RWPE1 (cell line): ENCODE measurements at regions not wholly inside any gene's neighbourhood (a gene's known extent, or its start where the extent isn't known, plus 50 kb on each side); places are given as distances from the start of the nearest gene placed in this dataset.

Experiments used
- CTCF ChIA-PET: fragments of 350-600 bp; sonication (Branson Sonifier 250); formaldehyde crosslinking; extraction: SDS; loops from one replicate; lab custom pipeline; 2021; lab: Yijun Ruan, JAX
- POLR2A ChIA-PET: fragments of 400-600 bp; formaldehyde crosslinking; extraction: SDS; loops from one replicate; lab custom pipeline; 2020; ENCODE audit warnings: antibody characterized with exemption; ENCODE audit not compliant: low non-redundant PET; lab: Yijun Ruan, JAX
- DNase-seq: peaks from one replicate; pipeline ENCODE4 v3.0.0; 2012; ENCODE audit warnings: low spot score
- H3K27ac ChIP-seq: fragments of 450-650 bp; 2 replicates; pipeline ENCODE4 v1.5.1; 2017
- CTCF ChIP-seq: fragments of 450-650 bp; conservative IDR thresholded peaks from 2 replicates; pipeline ENCODE4 v1.5.1; 2017; ENCODE audit warnings: low read depth, mild to moderate bottlenecking

GRCh38 chr3:182292591-182292990 is 500.7 kb upstream of the ATP11B start:
- ChIA-PET CTCF (interaction anchor here (0.6 kb wide), 3 partner anchors 345 to 593 kb away, joined by 3 to 4 read pairs (median 4); no protein-coding TSS in a partner anchor), POLR2A (no interaction called here)
- DNase-seq = no peak
- H3K27ac ChIP-seq = no peak overlapping the region
- TF ChIP-seq CTCF = no peak

DNA sequence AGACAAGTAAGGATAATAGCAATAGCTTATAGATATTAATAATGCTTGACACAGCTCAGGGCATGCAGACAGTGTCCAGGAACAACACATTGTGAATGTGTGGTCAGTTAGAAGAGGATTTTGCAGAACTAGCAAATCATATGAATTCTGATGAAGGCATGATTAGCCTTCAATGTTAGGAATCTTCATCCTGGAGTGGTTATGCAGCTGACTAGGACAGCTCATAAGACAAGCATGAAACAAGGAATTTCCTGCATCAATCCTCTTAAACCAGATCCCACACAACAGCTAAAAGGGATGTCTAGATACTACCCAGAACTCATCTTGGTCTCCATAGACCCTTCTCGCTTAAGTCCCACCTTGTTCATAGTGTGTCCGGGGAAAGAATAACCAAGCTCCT is 499.0 kb upstream of the ATP11B start:
- ChIA-PET POLR2A (no interaction called here), CTCF (interaction anchor here (0.6 to 0.7 kb wide), 3 partner anchors 16 to 348 kb away, joined by 3 read pairs; no protein-coding TSS in a partner anchor)
- no peak for TF ChIP-seq CTCF
- no peak overlapping the region for H3K27ac ChIP-seq
- DNase-seq = no peak

- H3K27ac ChIP-seq = no peak overlapping the region
- DNase-seq = no peak
- ChIA-PET POLR2A (no interaction called here), CTCF (interaction anchor here (0.6 to 0.7 kb wide), 3 partner anchors 17 to 349 kb away, joined by 3 read pairs; no protein-coding TSS in a partner anchor)
- no peak for TF ChIP-seq CTCF
Observed at GRCh38 chr3:182294696-182295095, 498.6 kb upstream of the ATP11B start.

- no peak for TF ChIP-seq CTCF
- CTCF ChIA-PET = interaction anchor here (0.7 kb wide), 1 partner anchor 170 kb away, joined by 4 read pairs; no protein-coding TSS in a partner anchor
- no peak overlapping the region for H3K27ac ChIP-seq
- POLR2A ChIA-PET = no interaction called here
- DNase-seq = no peak
Observed at GRCh38 chr3:182300266-182300665, 493.0 kb upstream of the ATP11B start.

DNA sequence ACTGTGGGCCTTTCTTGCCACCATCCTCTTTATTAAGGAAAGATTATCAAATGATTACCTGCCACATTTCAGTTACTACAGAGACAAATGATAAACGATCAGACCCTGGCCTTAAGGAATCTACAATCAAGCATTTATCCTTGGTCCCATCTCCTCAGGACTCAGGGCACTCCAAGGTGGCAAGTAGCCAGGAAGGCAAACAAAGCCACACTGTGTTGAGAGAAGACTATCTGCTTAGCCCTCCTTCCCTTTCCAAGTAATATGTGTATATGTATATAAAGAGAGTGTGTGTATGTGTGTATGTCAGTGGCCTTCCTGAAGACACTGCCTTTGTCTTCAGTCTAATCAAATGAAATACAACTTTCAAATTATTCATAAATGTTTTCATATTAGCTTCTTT is 490.1 kb upstream of the ATP11B start:
- TF ChIP-seq CTCF = no peak
- no peak for DNase-seq
- ChIA-PET CTCF (no interaction called here), POLR2A (no interaction called here)
- no peak overlapping the region for H3K27ac ChIP-seq

DNA sequence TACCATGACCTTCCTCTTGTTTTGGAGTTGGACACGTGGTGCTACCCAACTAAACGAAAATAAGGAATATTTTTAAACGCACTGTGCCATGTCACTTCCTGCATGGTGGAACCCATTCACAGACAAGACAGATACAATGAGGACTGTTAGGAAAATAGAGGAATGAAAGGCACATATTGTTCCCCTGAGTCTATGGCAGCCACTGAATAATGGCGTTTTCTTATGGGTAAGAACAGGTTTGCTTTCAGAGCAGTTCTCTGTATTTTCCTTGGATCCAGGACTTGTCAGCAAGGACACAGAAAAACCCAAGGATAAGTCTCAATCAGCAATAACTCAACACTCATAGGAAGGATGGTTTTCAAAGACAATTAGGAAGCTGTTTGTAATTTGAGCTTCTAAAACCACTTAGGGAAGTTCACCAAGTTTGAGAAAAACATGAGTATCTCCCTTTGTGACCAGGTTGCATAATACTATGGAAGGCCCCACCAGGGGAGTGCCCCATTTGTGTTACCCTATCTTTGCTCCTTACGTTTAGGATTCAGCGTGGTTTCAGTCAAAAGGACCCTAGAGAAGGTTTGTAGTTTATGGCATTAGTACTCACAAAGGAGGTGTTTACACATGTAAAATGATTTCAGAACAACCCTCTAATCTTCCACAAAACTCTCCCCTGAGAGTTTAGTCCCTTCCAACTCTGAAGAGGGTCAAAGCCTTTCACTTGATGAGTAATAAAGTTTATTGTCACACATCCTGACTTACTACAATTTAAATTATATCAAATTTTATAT is 487.2 kb upstream of the ATP11B start:
- ChIA-PET POLR2A (no interaction called here), CTCF (interaction anchor here (0.6 kb wide), 1 partner anchor 13 kb away, joined by 3 read pairs; no protein-coding TSS in a partner anchor)
- H3K27ac ChIP-seq = no peak overlapping the region
- TF ChIP-seq CTCF = no peak
- no peak for DNase-seq
